ENCODE measurements at regions not wholly inside any gene's neighbourhood (a gene's known extent, or its start where the extent isn't known, plus 50 kb on each side); places are given as distances from the start of the nearest gene placed in this dataset.

- no peak for DNase-seq (ENCODE audit: low read depth, low spot score)
These were observed 308.2 kb upstream of the LRATD1 start for GRCh38 chr2:14324308-14324707.

GRCh38 chr2:14330884-14331283, 301.6 kb upstream of the LRATD1 start:
- no peak for DNase-seq (ENCODE audit: low read depth, low spot score)

- no peak for DNase-seq (ENCODE audit: low read depth, low spot score)
These were observed 295.6 kb upstream of the LRATD1 start for GRCh38 chr2:14336759-14337382.

GRCh38 chr2:14340703-14341102, 291.8 kb upstream of the LRATD1 start:
- DNase-seq (ENCODE audit: low read depth, low spot score): no peak

- no peak for DNase-seq (ENCODE audit: low read depth, low spot score)
These were observed 290.2 kb upstream of the LRATD1 start for GRCh38 chr2:14342313-14342712.

- no peak for DNase-seq (ENCODE audit: low read depth, low spot score)
These were observed 288.2 kb upstream of the LRATD1 start for GRCh38 chr2:14344355-14344754.

- no peak for DNase-seq (ENCODE audit: low read depth, low spot score)
These were observed 284.3 kb upstream of the LRATD1 start for GRCh38 chr2:14348247-14348646.

GRCh38 chr2:14350856-14351255, 281.7 kb upstream of the LRATD1 start:
- DNase-seq (ENCODE audit: low read depth, low spot score): no peak

- DNase-seq (ENCODE audit: low read depth, low spot score): no peak
These were observed 280.4 kb upstream of the LRATD1 start for GRCh38 chr2:14352067-14352466.

GRCh38 chr2:14354231-14354630, 278.3 kb upstream of the LRATD1 start:
- no peak for DNase-seq (ENCODE audit: low read depth, low spot score)

- DNase-seq (ENCODE audit: low read depth, low spot score): no peak
These were observed 277.4 kb upstream of the LRATD1 start for GRCh38 chr2:14355102-14355501.

GRCh38 chr2:14358339-14358738, 274.2 kb upstream of the LRATD1 start:
- DNase-seq (ENCODE audit: low read depth, low spot score): no peak

- no peak for DNase-seq (ENCODE audit: low read depth, low spot score)
These were observed 273.7 kb upstream of the LRATD1 start for GRCh38 chr2:14358774-14359173.

GRCh38 chr2:14363137-14363536, 269.4 kb upstream of the LRATD1 start:
- no peak for DNase-seq (ENCODE audit: low read depth, low spot score)

- no peak for DNase-seq (ENCODE audit: low read depth, low spot score)
These were observed 268.5 kb upstream of the LRATD1 start for GRCh38 chr2:14363976-14364375.

- DNase-seq (ENCODE audit: low read depth, low spot score): no peak
These were observed 268.0 kb upstream of the LRATD1 start for GRCh38 chr2:14364471-14364870.

- DNase-seq (ENCODE audit: low read depth, low spot score): no peak
These were observed 247.5 kb upstream of the LRATD1 start for GRCh38 chr2:14385043-14385442.

GRCh38 chr2:14387332-14387731, 245.2 kb upstream of the LRATD1 start:
- DNase-seq (ENCODE audit: low read depth, low spot score): no peak

GRCh38 chr2:14388724-14389123, 243.8 kb upstream of the LRATD1 start:
- DNase-seq (ENCODE audit: low read depth, low spot score): no peak

- DNase-seq (ENCODE audit: low read depth, low spot score): no peak
These were observed 235.9 kb upstream of the LRATD1 start for GRCh38 chr2:14396533-14397083.

GRCh38 chr2:14398641-14399040, 233.9 kb upstream of the LRATD1 start:
- no peak for DNase-seq (ENCODE audit: low read depth, low spot score)

GRCh38 chr2:14401873-14402272, 230.6 kb upstream of the LRATD1 start:
- no peak for DNase-seq (ENCODE audit: low read depth, low spot score)

GRCh38 chr2:14408695-14409094, 223.8 kb upstream of the LRATD1 start:
- no peak for DNase-seq (ENCODE audit: low read depth, low spot score)

- DNase-seq (ENCODE audit: low read depth, low spot score): no peak
These were observed 215.0 kb upstream of the LRATD1 start for GRCh38 chr2:14417551-14417950.
